H1 (cell line): ENCODE measurements at regions not wholly inside any gene's neighbourhood (a gene's known extent, or its start where the extent isn't known, plus 50 kb on each side); places are given as distances from the start of the nearest gene placed in this dataset.

Experiments
- CTCF ChIA-PET: fragments of 300-600 bp; sonication (Branson Sonifier 250); formaldehyde crosslinking; loops from one replicate; lab custom pipeline; 2021; ENCODE audit not compliant: partially characterized antibody; lab: Charles Lee
- POLR2A ChIA-PET: fragments of 300-600 bp; sonication (Branson Sonifier 250); formaldehyde crosslinking; loops from one replicate; lab custom pipeline; 2021; ENCODE audit warnings: inconsistent platforms; ENCODE audit not compliant: partially characterized antibody; lab: Charles Lee
- DNase-seq, 2 experiments: peaks; one replicate each; pipeline versions ENCODE4 v3.0.0 to v3.0.0-alpha.2; 2010 to 2022; ENCODE audit warnings: low spot score in 2 of 2, low read depth in 1 of 2, mixed read lengths in 1 of 2
- FAIRE-seq: peaks from 2 replicates; lab custom pipeline; 2011; peaks lifted over from hg19 to GRCh38; lab: Jason Lieb, UNC
- H2AFZ ChIP-seq: 2 replicates; pipeline ENCODE4 v1.8.1; 2012; ENCODE audit warnings: low read length, inconsistent platforms
- H2AK5ac ChIP-seq: 2 replicates; pipeline ENCODE4 v1.6.1; 2013; ENCODE audit warnings: low read depth, low read length
- H2BK120ac ChIP-seq: replicated peaks from 2 replicates; pipeline ENCODE3; 2013; ENCODE audit warnings: low read depth, low read length, inconsistent platforms
- H2BK12ac ChIP-seq: 2 replicates; pipeline ENCODE4 v1.6.1; 2013; ENCODE audit warnings: low read depth, low read length
- H2BK15ac ChIP-seq: 2 replicates; pipeline ENCODE4 v1.6.1; 2013; ENCODE audit warnings: low read length
- H2BK20ac ChIP-seq: 2 replicates; pipeline ENCODE4 v1.6.1; 2013; ENCODE audit warnings: low read length
- H2BK5ac ChIP-seq: 2 replicates; pipeline ENCODE4 v1.6.1; 2013; ENCODE audit warnings: low read depth, low read length
- H3K14ac ChIP-seq: 2 replicates; pipeline ENCODE4 v1.6.1; 2013; ENCODE audit warnings: inconsistent platforms; ENCODE audit not compliant: insufficient read length
- H3K18ac ChIP-seq: 2 replicates; pipeline ENCODE4 v1.6.1; 2013; ENCODE audit warnings: low read length; ENCODE audit errors: extremely low read depth
- H3K23ac ChIP-seq: 2 replicates; pipeline ENCODE4 v1.6.1; 2013; ENCODE audit warnings: inconsistent platforms; ENCODE audit not compliant: insufficient read length
- H3K23me2 ChIP-seq: 2 replicates; pipeline ENCODE4 v1.6.1; 2013; ENCODE audit warnings: low read depth, low read length
- H3K27ac ChIP-seq: 2 replicates; pipeline ENCODE4 v1.6.1; 2011; ENCODE audit warnings: low read depth, low read length, inconsistent platforms
- H3K27me3 ChIP-seq, 4 experiments: replicated peaks in 1 of 4; 1 replicate in 1 of 4; 2 replicates in 3 of 4; pipeline versions ENCODE4 v1.6.1 to v1.8.1; 2011 to 2013; ENCODE audit warnings: low read length in 3 of 4, mild to moderate bottlenecking in 3 of 4, inconsistent platforms in 2 of 4, mixed read lengths in 2 of 4, moderate library complexity in 1 of 4; ENCODE audit not compliant: control insufficient read depth in 3 of 4, insufficient read depth in 3 of 4; ENCODE audit errors: extremely low read depth in 1 of 4
- H3K36me3 ChIP-seq, 4 experiments: 2 replicates each; pipeline versions ENCODE4 v1.6.1 to v1.8.1; 2011 to 2013; ENCODE audit warnings: mild to moderate bottlenecking in 4 of 4, low read length in 3 of 4, moderate library complexity in 2 of 4, control low read depth in 1 of 4, inconsistent platforms in 1 of 4; ENCODE audit not compliant: insufficient read depth in 4 of 4, control insufficient read depth in 2 of 4
- H3K4ac ChIP-seq: replicated peaks from 2 replicates; pipeline ENCODE3; 2013; ENCODE audit warnings: low read length, low read depth, mixed read lengths, inconsistent platforms; ENCODE audit not compliant: insufficient read length
- H3K4me1 ChIP-seq, 4 experiments: replicated peaks in 1 of 4; 1 replicate in 1 of 4; 2 replicates in 3 of 4; pipeline versions ENCODE4 v1.6.1 to v1.8.1; 2011 to 2013; ENCODE audit warnings: low read length in 3 of 4, inconsistent platforms in 2 of 4, mixed read lengths in 1 of 4; ENCODE audit not compliant: insufficient read depth in 4 of 4, control insufficient read depth in 3 of 4
- H3K4me2 ChIP-seq, 2 experiments: 2 replicates each; pipeline versions ENCODE4 v1.6.1 to v1.8.1; 2011 to 2013; ENCODE audit warnings: low read depth in 2 of 2, low read length in 2 of 2, control low read depth in 1 of 2, inconsistent platforms in 1 of 2, mild to moderate bottlenecking in 1 of 2; ENCODE audit not compliant: insufficient read depth in 1 of 2
- H3K4me3 ChIP-seq, 4 experiments: fragments of 200-600, 300-600 bp in 1 of 4; sonication (generic), shearing (Covaris generic), sonication (Bioruptor Twin) in 1 of 4; 2 replicates each; pipeline versions ENCODE4 v1.5.1 to v1.8.1; 2011 to 2016; ENCODE audit warnings: low read length in 4 of 4, low read depth in 3 of 4, control low read depth in 2 of 4, inconsistent platforms in 2 of 4, mild to moderate bottlenecking in 2 of 4, mixed read lengths in 1 of 4, moderate library complexity in 1 of 4; ENCODE audit not compliant: insufficient read depth in 2 of 4; ENCODE audit errors: extremely low read depth in 1 of 4
- H3K56ac ChIP-seq: replicated peaks from 2 replicates; pipeline ENCODE3; 2013; ENCODE audit warnings: low read depth, mild to moderate bottlenecking, mixed read lengths, low read length, inconsistent platforms; ENCODE audit not compliant: insufficient read length
- H3K79me1 ChIP-seq: 2 replicates; pipeline ENCODE4 v1.6.1; 2013; ENCODE audit warnings: low read depth, low read length, control low read depth
- H3K79me2 ChIP-seq, 2 experiments: 2 replicates each; pipeline versions ENCODE4 v1.6.1 to v1.8.1; 2012 to 2013; ENCODE audit warnings: low read length in 2 of 2, mild to moderate bottlenecking in 2 of 2, inconsistent platforms in 1 of 2; ENCODE audit not compliant: insufficient read depth in 2 of 2, control insufficient read depth in 1 of 2
- H3K9ac ChIP-seq, 4 experiments: replicated peaks in 1 of 4; 1 replicate in 1 of 4; 2 replicates in 3 of 4; pipeline versions ENCODE4 v1.6.1 to v1.8.1; 2011 to 2013; ENCODE audit warnings: low read depth in 3 of 4, low read length in 3 of 4, control low read depth in 2 of 4, mild to moderate bottlenecking in 2 of 4, moderate library complexity in 2 of 4, inconsistent platforms in 1 of 4; ENCODE audit errors: extremely low read depth in 1 of 4
- H3K9me3 ChIP-seq, 2 experiments: 2 replicates each; pipeline versions ENCODE4 v1.6.1 to v1.8.1; 2012 to 2013; ENCODE audit warnings: mild to moderate bottlenecking in 2 of 2, moderate library complexity in 2 of 2, control low read depth in 1 of 2, inconsistent platforms in 1 of 2, low read depth in 1 of 2, low read length in 1 of 2, mixed read lengths in 1 of 2; ENCODE audit not compliant: insufficient read depth in 2 of 2
- H4K20me1 ChIP-seq, 2 experiments: replicated peaks in 1 of 2; 2 replicates each; pipeline versions ENCODE3 to v1.8.1; 2011 to 2013; ENCODE audit warnings: inconsistent platforms in 2 of 2, low read length in 2 of 2, mild to moderate bottlenecking in 1 of 2; ENCODE audit not compliant: insufficient read depth in 2 of 2, control insufficient read depth in 1 of 2
- H4K5ac ChIP-seq: 2 replicates; pipeline ENCODE4 v1.6.1; 2013; ENCODE audit warnings: low read length, low read depth, mixed read lengths, inconsistent platforms; ENCODE audit not compliant: insufficient read length
- H4K8ac ChIP-seq: 2 replicates; pipeline ENCODE4 v1.8.0; 2013; ENCODE audit warnings: mild to moderate bottlenecking, moderate library complexity, low read length, inconsistent platforms; ENCODE audit not compliant: insufficient read depth; ENCODE audit errors: extremely low read depth
- H4K91ac ChIP-seq: replicated peaks from 2 replicates; pipeline ENCODE3; 2013; ENCODE audit warnings: low read length, mixed read lengths, inconsistent platforms; ENCODE audit not compliant: insufficient read length
- WGBS, 2 experiments: shearing (Covaris generic) in 1 of 2; methylation state at CpG; one replicate each; pipeline versions ENCODE4 v1.1.6 to v1.1.7; 2013 to 2015; ENCODE audit warnings: low lambda C conversion rate in 2 of 2, mixed read lengths in 2 of 2, inconsistent platforms in 1 of 2, low coverage in 1 of 2, missing lambda C conversion rate in 1 of 2; ENCODE audit not compliant: insufficient replicate concordance in 2 of 2, insufficient coverage in 1 of 2, insufficient read length in 1 of 2; ENCODE audit errors: extremely low coverage in 1 of 2, missing lambda C conversion rate in 1 of 2; 5-methylcytosine and 5-hydroxymethylcytosine counted together
- TF ChIP-seq, protein P1 (sequence below): IDR thresholded peaks from 2 replicates; pipeline ENCODE4 v1.6.1; 2012; ENCODE audit warnings: low read length, inconsistent platforms

DNA sequence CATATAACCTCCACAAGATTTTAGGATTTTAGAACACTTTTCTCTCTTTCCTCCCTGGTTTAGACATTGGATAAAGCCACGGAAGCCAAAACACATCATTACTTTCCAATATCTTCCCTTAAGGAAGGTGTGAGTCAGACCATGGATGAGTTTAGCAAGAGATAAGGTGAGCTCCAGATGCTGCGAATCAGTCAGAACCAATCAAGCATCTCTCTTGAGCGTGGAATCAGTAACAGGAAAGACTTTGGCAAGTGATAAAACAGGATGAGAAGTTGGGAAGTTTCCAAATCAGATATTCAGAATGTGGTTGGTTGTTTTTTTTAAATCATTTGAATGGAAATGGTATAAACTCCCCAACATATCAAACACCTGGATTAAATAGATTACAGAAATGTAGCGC lies 397.8 kb downstream of the EFNA5 start:
- Histone ChIP-seq H2AK5ac (no peak overlapping the region), H3K79me1 (no peaks in the 10 kb centered on the region), H3K9me3 (no peaks in the 10 kb centered on the region), H4K91ac (no peak overlapping the region), H3K36me3 (no peaks in the 10 kb centered on the region), H3K4me3 (no peak overlapping the region), H3K4me2 (no peak overlapping the region), H3K27ac (no peak overlapping the region), H3K79me2 (no peaks in the 10 kb centered on the region), H3K14ac (no peak overlapping the region), H2BK12ac (no peak overlapping the region), H4K5ac (no peak overlapping the region), H3K23ac (no peak overlapping the region), H2BK20ac (no peak overlapping the region), H4K8ac (no peak overlapping the region), H2BK15ac (no peak overlapping the region), H2AFZ (no peak overlapping the region), H2BK120ac (no peak overlapping the region), H3K23me2 (no peaks in the 10 kb centered on the region), H3K9ac (no peak overlapping the region), H3K4ac (no peak overlapping the region), H3K56ac (no peak overlapping the region), H2BK5ac (no peak overlapping the region), H3K18ac (no peak overlapping the region), H3K4me1 (peaks cover 0 to 5% (median under 1%) of the 10 kb centered on the region in 4 experiments; a peak in 1 of 7 replicates), H4K20me1 (no peaks in the 10 kb centered on the region), H3K27me3 (no peaks in the 10 kb centered on the region)
- POLR2A ChIA-PET, result no interaction called here
- WGBS, 2 experiments, result 90% methylated on average over 4 of the region's 4 CpGs; no CpG with 5 or more reads in 1 of the 2 experiments
- no peak for DNase-seq
- CTCF ChIA-PET, result no interaction called here
- no peak for FAIRE-seq
- TF ChIP-seq, protein P1, sequence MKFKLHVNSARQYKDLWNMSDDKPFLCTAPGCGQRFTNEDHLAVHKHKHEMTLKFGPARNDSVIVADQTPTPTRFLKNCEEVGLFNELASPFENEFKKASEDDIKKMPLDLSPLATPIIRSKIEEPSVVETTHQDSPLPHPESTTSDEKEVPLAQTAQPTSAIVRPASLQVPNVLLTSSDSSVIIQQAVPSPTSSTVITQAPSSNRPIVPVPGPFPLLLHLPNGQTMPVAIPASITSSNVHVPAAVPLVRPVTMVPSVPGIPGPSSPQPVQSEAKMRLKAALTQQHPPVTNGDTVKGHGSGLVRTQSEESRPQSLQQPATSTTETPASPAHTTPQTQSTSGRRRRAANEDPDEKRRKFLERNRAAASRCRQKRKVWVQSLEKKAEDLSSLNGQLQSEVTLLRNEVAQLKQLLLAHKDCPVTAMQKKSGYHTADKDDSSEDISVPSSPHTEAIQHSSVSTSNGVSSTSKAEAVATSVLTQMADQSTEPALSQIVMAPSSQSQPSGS, result no peak
